CD14-positive monocyte (primary cell): ENCODE measurements at regions not wholly inside any gene's neighbourhood (a gene's known extent, or its start where the extent isn't known, plus 50 kb on each side); places are given as distances from the start of the nearest gene placed in this dataset.

Source experiments
- DNase-seq, 3 donors: peaks; one replicate each; pipeline ENCODE4 v3.0.0-alpha.2; 2011 to 2022
- H2AFZ ChIP-seq: 2 replicates; pipeline ENCODE4 v1.6.0; 2012; ENCODE audit warnings: mild to moderate bottlenecking, low read depth, low read length, inconsistent platforms; ENCODE audit not compliant: insufficient read depth, poor library complexity, severe bottlenecking
- H3K27ac ChIP-seq, 2 donors: 1 replicate in 1 of 2; 2 replicates in 1 of 2; pipeline ENCODE4 v1.5.1; 2012 to 2013; ENCODE audit warnings: low read length in 2 of 2, control low read depth in 1 of 2, inconsistent platforms in 1 of 2, low read depth in 1 of 2, mild to moderate bottlenecking in 1 of 2
- H3K27me3 ChIP-seq, 2 donors: one replicate each; pipeline versions ENCODE4 v1.6.0 to v1.6.1; 2011 to 2013; ENCODE audit warnings: low read length in 2 of 2; ENCODE audit not compliant: control insufficient read depth in 2 of 2, insufficient read depth in 2 of 2
- H3K36me3 ChIP-seq, 2 donors: replicated peaks in 1 of 2; 1 replicate in 1 of 2; 2 replicates in 1 of 2; pipeline versions ENCODE4 v1.5.1 to v1.6.1; 2012 to 2013; ENCODE audit warnings: low read length in 2 of 2, control low read depth in 1 of 2, inconsistent platforms in 1 of 2, mild to moderate bottlenecking in 1 of 2; ENCODE audit not compliant: insufficient read depth in 2 of 2, control insufficient read depth in 1 of 2
- H3K4me1 ChIP-seq, 2 donors: 1 replicate in 1 of 2; 2 replicates in 1 of 2; pipeline versions ENCODE4 v1.5.1 to v1.6.1; 2012 to 2013; ENCODE audit warnings: low read length in 2 of 2, control low read depth in 1 of 2, inconsistent platforms in 1 of 2, mild to moderate bottlenecking in 1 of 2, moderate library complexity in 1 of 2; ENCODE audit not compliant: insufficient read depth in 2 of 2, control insufficient read depth in 1 of 2
- H3K4me2 ChIP-seq: replicated peaks from 2 replicates; pipeline ENCODE3; 2012; ENCODE audit warnings: low read length, moderate library complexity, mild to moderate bottlenecking; ENCODE audit not compliant: poor library complexity, severe bottlenecking; ENCODE audit errors: extremely low read depth
- H3K4me3 ChIP-seq, 3 experiments: fragments of 200-600 bp in 1 of 3; sonication (generic) in 1 of 3; replicated peaks in 1 of 3; 1 replicate in 2 of 3; 2 replicates in 1 of 3; pipeline ENCODE4 v1.5.1; 2011 to 2013; ENCODE audit warnings: low read length in 3 of 3, mild to moderate bottlenecking in 3 of 3, control low read depth in 2 of 3, low read depth in 2 of 3, inconsistent platforms in 1 of 3, moderate library complexity in 1 of 3
- H3K79me2 ChIP-seq: 2 replicates; pipeline ENCODE4 v1.6.0; 2012; ENCODE audit warnings: mild to moderate bottlenecking, control low read depth, inconsistent platforms, low read length, moderate library complexity; ENCODE audit not compliant: insufficient read depth
- H3K9ac ChIP-seq: 2 replicates; pipeline ENCODE4 v1.6.0; 2017; ENCODE audit warnings: low read length, mild to moderate bottlenecking; ENCODE audit not compliant: insufficient read depth, poor library complexity, severe bottlenecking
- H3K9me3 ChIP-seq, 2 donors: replicated peaks in 1 of 2; 1 replicate in 1 of 2; 2 replicates in 1 of 2; pipeline versions ENCODE4 v1.5.1 to v1.6.1; 2012 to 2013; ENCODE audit warnings: low read length in 2 of 2, control low read depth in 1 of 2; ENCODE audit not compliant: control insufficient read depth in 1 of 2, insufficient read depth in 1 of 2
- H4K20me1 ChIP-seq: 2 replicates; pipeline ENCODE4 v1.6.0; 2012; ENCODE audit warnings: mild to moderate bottlenecking, low read length, control low read depth, moderate library complexity; ENCODE audit not compliant: insufficient read depth
- H3K27ac Mint-ChIP-seq, 7 donors: one replicate each; pipeline ENCODE4 v1.8.0; 2020; ENCODE audit warnings: mild to moderate bottlenecking in 7 of 7, mixed read lengths in 7 of 7, moderate library complexity in 6 of 7, inconsistent platforms in 2 of 7
- H3K27me3 Mint-ChIP-seq, 3 donors: one replicate each; pipeline ENCODE4 v1.8.0; 2021 to 2022; ENCODE audit warnings: low read depth in 3 of 3, mild to moderate bottlenecking in 3 of 3, mixed read lengths in 3 of 3, moderate library complexity in 3 of 3, inconsistent platforms in 1 of 3
- H3K36me3 Mint-ChIP-seq, 2 donors: one replicate each; pipeline ENCODE4 v1.8.0; 2020; ENCODE audit warnings: mixed read lengths in 2 of 2, inconsistent platforms in 1 of 2, mild to moderate bottlenecking in 1 of 2
- H3K4me1 Mint-ChIP-seq: one replicate; pipeline ENCODE4 v1.8.0; 2020; ENCODE audit warnings: mild to moderate bottlenecking, mixed read lengths
- H3K4me3 Mint-ChIP-seq, 2 donors: one replicate each; pipeline ENCODE4 v1.8.0; 2020; ENCODE audit warnings: mild to moderate bottlenecking in 2 of 2, mixed read lengths in 2 of 2, moderate library complexity in 1 of 2
- H3K9me3 Mint-ChIP-seq, 7 donors: one replicate each; pipeline ENCODE4 v1.8.0; 2020 to 2022; ENCODE audit warnings: mixed read lengths in 7 of 7, mild to moderate bottlenecking in 6 of 7, moderate library complexity in 6 of 7, inconsistent platforms in 2 of 7
- WGBS: methylation state at CpG from one replicate; pipeline ENCODE4 v1.1.5; 2013; ENCODE audit warnings: missing lambda C conversion rate; ENCODE audit not compliant: insufficient coverage; 5-methylcytosine and 5-hydroxymethylcytosine counted together
- intact Hi-C, 2 donors: fragments of 100-400 bp; cut with micrococcal nuclease; formaldehyde crosslinking; loops; one replicate each; pipeline versions ENCODE4 v1.15.0 to v1.15.1; 2023
- TF ChIP-seq, protein P1 (sequence below): fragments of 200-600 bp; IDR thresholded peaks from one replicate; pipeline ENCODE4 v1.8.0; 2022; ENCODE audit warnings: antibody characterized with exemption, mild to moderate bottlenecking

DNA sequence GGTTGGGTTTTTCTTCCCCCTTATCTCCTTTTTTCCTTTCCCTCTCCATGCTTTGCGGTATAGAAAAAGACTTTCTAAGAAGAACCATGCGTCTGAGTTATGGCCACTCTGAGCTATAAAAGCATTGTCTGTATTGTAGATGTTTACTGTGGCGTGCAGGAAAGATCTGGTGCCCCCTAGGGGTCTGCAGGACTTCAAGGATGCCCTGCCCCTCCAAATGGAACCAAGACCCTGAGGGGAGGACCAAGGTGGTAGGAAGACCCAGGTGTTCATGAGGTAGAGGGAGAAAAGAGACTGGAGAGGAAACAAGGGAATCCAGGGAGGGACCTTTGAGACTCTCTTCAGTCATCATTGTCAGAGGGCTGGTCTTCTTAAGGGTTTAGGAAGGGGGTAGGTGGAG is 68.8 kb downstream of the CYP26A1 start:
- Histone ChIP-seq H3K4me1 (peaks cover 31 to 36% of the 10 kb centered on the region in 2 donors), H3K27ac (no peak overlapping the region), H4K20me1 (no peaks in the 10 kb centered on the region), H2AFZ (no peak overlapping the region), H3K4me3 (peak overlapping the region in 1 of 3 experiments; percentile 48), H3K27me3 (peaks cover 14 to 16% of the 10 kb centered on the region in 2 donors), H3K4me2 (peak overlapping the region; percentile 65), H3K79me2 (no peaks in the 10 kb centered on the region), H3K9me3 (no peaks in the 10 kb centered on the region), H3K36me3 (no peaks in the 10 kb centered on the region), H3K9ac (no peak overlapping the region)
- no peak for DNase-seq
- WGBS, result 100% methylated on average over 1 of the region's 3 CpGs
- intact Hi-C loops, result no loop called here
- peaks cover 17 to 45% (median 30%) of the 10 kb centered on the region in 3 donors for H3K27me3 Mint-ChIP-seq
- H3K27ac Mint-ChIP-seq, result no peak overlapping the region
- TF ChIP-seq, protein P1, sequence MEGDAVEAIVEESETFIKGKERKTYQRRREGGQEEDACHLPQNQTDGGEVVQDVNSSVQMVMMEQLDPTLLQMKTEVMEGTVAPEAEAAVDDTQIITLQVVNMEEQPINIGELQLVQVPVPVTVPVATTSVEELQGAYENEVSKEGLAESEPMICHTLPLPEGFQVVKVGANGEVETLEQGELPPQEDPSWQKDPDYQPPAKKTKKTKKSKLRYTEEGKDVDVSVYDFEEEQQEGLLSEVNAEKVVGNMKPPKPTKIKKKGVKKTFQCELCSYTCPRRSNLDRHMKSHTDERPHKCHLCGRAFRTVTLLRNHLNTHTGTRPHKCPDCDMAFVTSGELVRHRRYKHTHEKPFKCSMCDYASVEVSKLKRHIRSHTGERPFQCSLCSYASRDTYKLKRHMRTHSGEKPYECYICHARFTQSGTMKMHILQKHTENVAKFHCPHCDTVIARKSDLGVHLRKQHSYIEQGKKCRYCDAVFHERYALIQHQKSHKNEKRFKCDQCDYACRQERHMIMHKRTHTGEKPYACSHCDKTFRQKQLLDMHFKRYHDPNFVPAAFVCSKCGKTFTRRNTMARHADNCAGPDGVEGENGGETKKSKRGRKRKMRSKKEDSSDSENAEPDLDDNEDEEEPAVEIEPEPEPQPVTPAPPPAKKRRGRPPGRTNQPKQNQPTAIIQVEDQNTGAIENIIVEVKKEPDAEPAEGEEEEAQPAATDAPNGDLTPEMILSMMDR, result no peak
- H3K9me3 Mint-ChIP-seq, result peaks cover 0 to 3% (median 0%) of the 10 kb centered on the region in 7 donors
- peaks cover 2 to 4% of the 10 kb centered on the region in 2 donors for H3K36me3 Mint-ChIP-seq
- H3K4me3 Mint-ChIP-seq, result peak overlapping the region in 1 of 2 donors; percentile 79
- peaks cover 40% of the 10 kb centered on the region for H3K4me1 Mint-ChIP-seq

DNA sequence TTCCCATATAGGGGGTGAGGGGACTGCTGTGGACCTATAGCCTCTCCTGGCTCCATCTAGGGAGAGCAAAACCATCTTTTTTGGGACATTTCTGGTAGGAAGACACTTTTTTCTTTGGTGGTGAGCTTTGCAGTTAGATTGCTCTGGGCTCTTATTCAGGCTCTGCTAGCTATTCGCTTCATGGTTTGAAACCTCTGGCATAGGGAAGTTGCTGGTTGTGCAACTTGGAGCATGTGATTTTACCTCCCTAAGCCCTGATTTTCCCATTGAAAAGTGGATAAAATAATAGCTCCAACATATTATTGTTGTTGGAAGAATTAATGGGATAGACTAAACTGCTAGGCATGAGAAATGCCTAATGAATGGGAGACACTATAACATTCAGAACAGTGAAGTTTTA is 69.6 kb downstream of the CYP26A1 start:
- peak overlapping the region; percentile 36 for H2AFZ ChIP-seq
- H3K9me3 ChIP-seq, result no peaks in the 10 kb centered on the region
- intact Hi-C loops, result no loop called here
- H3K9ac ChIP-seq, result no peak overlapping the region
- no peak overlapping the region for H3K27ac ChIP-seq
- H3K4me3 ChIP-seq, result peak overlapping the region in 1 of 3 experiments; percentile 48
- peak overlapping the region; percentile 65 for H3K4me2 ChIP-seq
- peak overlapping the region in 4 of 7 donors; percentile 26 to 80 (median 72) for H3K27ac Mint-ChIP-seq
- peaks cover 2 to 4% of the 10 kb centered on the region in 2 donors for H3K36me3 Mint-ChIP-seq
- H3K79me2 ChIP-seq, result no peaks in the 10 kb centered on the region
- peaks cover 0 to 3% (median 0%) of the 10 kb centered on the region in 7 donors for H3K9me3 Mint-ChIP-seq
- no peaks in the 10 kb centered on the region for H4K20me1 ChIP-seq
- peaks cover 22% of the 10 kb centered on the region in 2 donors for H3K27me3 ChIP-seq
- no CpG with 5 or more reads among the region's 1 CpG for WGBS
- peak overlapping the region; percentile 66 to 79 for H3K4me3 Mint-ChIP-seq
- TF ChIP-seq, protein P1, result no peak
- peaks cover 37% of the 10 kb centered on the region for H3K4me1 Mint-ChIP-seq
- H3K27me3 Mint-ChIP-seq, result peaks cover 20 to 46% (median 33%) of the 10 kb centered on the region in 3 donors
- DNase-seq, result peak; percentile 34 to 58 (median 57)
- H3K36me3 ChIP-seq, result no peaks in the 10 kb centered on the region
- H3K4me1 ChIP-seq, result peaks cover 31 to 36% of the 10 kb centered on the region in 2 donors
